T-helper 1 cell treated with Interleukin-12 subunit alpha and Interleukin-12 subunit beta and Interleukin-4 antibody, amounts not matched to agents 30 ng/mL and 1 ng/mL, for 36 hours (primary cell): ENCODE measurements at regions not wholly inside any gene's neighbourhood (a gene's known extent, or its start where the extent isn't known, plus 50 kb on each side); places are given as distances from the start of the nearest gene placed in this dataset.

Source experiments
- intact Hi-C: fragments of 100-400 bp; cut with micrococcal nuclease; formaldehyde crosslinking; loops from one replicate; pipeline ENCODE4 v1.15.1; 2024

GRCh38 chr12:124632519-124632984, 65.1 kb upstream of the NCOR2 start:
- intact Hi-C loops, result no loop called here

DNA sequence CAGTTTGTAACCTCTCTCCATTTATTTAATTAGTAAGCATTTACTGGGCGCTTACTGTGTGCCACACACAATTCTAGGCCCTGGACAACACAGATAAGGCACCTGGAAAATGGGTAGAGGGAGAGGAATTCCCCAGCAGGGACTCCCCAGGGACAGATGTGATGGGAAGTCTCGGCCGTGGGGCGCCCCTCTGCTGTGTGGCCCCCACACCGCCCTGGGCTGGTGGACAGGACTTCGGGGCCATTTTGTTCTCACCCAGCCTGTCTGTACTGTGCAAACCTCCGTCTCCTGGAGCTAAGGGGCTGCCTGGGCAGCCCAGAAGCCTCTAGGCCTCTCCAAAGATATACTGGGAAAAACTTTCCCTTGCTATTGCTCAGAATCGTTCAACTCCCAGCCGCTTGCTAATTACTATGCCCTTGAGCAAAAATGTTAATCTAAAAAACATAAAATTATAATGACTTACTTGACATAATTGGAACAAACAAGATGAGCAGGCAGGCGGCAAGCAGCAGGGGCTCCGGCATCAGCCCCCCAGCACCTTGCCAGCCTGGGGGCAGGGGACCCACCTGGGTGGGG, 64.4 kb upstream of the NCOR2 start:
- intact Hi-C loops, result no loop called here

- intact Hi-C loops, result no loop called here
Measured at GRCh38 chr12:124630791-124631313, 63.4 kb upstream of the NCOR2 start.

DNA sequence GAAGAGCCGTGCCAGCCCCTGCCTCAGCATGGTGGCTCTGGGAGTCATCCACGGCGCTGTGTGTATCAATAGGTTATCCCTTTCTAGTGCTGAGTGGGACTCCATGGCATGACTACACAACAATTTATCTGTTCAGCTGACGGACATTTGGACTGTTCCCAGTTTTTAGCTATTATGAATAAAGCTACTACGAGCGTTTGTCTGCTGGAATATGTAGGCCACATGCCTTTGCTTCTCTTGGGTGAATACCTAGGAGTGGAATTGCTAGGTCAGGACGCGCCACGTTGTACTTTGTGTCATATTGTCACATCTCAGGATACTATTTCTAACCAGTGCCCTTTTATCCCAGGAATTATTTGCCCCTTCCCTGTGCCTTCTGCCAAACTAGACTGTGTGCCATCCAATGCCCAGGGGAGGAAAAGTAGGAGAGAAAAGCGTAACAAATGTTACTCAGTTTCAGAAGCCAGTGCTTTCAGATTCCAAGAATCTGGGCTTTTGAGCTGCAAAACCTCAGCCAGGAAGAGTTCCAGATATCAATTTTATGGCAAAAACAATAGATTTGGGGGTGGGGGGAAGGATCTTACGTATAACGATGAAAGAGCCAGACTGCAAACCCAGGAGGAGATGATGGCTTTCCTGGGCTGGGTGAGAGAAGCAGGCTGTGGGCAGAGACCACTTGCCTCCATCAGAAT, 62.5 kb upstream of the NCOR2 start:
- intact Hi-C loops, result no loop called here

GRCh38 chr12:124629117-124629516, 61.7 kb upstream of the NCOR2 start:
- intact Hi-C loops, result no loop called here

DNA sequence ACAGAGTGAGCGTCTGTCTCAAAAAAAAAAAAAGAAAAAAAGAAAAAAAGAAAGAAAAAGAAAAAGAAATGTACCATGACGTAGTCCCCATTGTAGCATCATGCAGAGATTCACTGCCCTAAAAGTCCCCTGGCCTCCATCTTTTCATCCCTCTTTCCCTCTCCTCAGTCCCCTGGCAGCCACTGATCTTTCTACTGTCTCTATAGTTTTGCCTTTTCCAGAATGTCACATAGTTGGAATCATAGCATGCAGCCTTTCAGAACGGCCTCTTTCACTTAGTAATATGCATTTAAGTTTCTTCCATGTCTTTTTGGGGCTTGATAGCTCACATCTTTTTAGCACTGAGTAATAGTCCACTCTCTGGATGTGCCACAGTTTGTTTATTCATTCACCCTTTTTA, 60.5 kb upstream of the NCOR2 start:
- intact Hi-C loops, result no loop called here

GRCh38 chr12:124626971-124627411, 59.6 kb upstream of the NCOR2 start:
- intact Hi-C loops, result no loop called here

DNA sequence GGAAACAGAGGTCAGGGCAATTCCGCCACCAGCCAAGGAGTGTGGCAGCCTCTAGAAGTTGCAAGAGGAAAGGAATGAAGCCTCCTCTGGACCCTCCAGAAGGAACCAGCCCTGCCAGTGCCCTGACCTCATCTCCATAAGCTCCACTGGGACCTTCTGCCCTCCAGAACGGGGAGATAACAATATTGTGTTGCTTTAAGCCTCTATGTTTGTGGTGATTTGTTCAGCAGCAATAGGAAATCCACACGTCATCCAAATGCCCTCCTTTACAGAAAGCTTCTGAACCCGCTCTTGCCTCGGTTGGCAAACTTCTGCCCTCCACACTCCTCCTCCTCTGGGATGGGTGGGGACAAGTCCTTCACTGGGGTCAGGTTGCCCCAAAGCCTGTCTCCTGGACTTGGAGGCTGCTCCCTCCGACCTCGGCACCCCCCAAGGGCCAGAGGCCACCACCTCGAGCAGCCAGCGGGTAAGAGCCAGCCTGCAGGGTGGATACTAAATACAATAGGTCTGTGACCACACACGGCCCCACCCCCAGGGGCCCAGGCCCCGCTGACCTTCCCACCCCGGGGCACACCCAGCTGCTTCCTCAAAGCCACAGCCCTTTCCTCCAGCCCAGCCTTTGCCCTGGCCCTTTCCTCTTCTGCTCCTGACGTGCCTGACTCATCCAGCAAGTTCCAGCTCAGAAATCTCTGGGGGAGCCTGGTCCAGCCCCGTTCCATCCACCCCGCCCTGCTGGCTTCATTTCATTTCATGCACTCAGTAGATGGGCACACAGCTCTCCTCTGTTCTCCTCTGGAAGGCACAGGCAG, 58.7 kb upstream of the NCOR2 start:
- intact Hi-C loops, result no loop called here

- intact Hi-C loops, result no loop called here
Measured at GRCh38 chr12:124624823-124625222, 57.4 kb upstream of the NCOR2 start.

DNA sequence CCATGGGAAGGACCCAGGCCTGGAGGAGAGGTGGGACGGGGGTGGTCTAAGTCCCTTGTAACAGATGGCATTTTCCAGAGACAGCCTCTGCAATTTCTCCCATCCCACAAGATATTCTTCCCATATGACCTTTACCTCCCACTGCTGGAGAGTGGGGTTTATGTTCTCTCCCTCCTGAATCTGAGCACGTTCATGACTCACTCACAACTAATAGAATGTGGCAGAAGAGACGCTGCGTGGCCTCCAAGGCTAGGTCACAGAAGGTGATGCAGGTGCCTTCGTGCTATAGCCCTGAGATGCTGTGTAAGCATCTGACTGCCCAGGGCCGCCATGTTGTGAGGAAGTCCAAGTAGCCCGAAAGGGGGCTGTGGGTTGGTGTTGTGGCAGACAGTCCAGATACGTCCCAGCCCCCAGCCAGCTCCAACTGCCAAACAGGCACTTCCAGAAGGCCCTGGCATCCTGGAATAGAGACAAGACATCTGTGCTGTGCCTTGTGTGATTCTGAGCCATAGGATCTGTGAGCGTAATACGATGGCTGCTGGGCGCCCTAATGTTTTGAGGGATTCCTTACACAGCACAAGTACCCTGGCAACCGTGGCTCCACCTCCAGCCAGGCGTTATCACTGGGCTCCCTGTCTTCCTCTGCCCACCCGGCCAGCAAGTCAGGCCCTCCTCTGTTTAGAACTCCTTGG, 56.1 kb upstream of the NCOR2 start:
- intact Hi-C loops, result no loop called here

GRCh38 chr12:124622764-124623163, 55.4 kb upstream of the NCOR2 start:
- intact Hi-C loops, result no loop called here

DNA sequence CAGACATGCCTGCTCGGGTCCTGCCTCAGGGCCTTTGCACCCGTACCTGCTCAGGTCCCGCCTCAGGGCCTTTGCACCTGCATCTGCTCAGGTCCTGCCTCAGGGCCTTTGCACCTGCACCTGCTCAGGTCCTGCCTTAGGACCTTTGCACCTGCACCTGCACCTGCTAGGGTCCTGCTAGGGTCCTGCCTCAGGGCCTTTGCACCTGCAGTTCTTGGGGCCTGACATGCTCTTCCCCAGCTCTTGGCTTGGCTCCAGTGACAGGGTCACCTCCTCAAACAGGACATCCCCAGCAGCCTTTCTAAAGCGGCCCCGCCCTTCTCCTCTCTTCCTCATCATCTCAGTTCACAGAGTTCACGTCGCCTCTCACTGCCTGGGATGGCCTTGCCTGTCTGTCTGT, 54.9 kb upstream of the NCOR2 start:
- intact Hi-C loops, result no loop called here

DNA sequence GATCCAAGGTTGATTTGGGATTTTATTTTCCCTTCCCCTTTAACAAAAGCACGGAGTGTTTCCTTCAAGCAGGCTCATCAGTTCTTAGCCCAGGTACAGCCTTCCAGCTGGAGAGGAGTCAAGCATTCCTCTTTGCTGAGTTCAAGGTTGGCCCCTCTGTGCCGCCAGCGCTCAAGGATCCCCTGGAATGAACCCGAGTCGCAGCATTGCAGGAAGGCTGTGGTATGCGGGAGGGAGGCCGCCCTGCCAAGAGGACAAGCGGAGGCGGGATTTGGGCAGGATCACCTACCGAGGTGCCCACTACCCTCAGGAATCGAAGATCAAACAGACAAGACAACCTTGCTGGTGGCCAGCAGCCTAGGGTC, 53.9 kb upstream of the NCOR2 start:
- intact Hi-C loops, result no loop called here

GRCh38 chr12:124620606-124621295, 53.3 kb upstream of the NCOR2 start:
- intact Hi-C loops, result no loop called here

DNA sequence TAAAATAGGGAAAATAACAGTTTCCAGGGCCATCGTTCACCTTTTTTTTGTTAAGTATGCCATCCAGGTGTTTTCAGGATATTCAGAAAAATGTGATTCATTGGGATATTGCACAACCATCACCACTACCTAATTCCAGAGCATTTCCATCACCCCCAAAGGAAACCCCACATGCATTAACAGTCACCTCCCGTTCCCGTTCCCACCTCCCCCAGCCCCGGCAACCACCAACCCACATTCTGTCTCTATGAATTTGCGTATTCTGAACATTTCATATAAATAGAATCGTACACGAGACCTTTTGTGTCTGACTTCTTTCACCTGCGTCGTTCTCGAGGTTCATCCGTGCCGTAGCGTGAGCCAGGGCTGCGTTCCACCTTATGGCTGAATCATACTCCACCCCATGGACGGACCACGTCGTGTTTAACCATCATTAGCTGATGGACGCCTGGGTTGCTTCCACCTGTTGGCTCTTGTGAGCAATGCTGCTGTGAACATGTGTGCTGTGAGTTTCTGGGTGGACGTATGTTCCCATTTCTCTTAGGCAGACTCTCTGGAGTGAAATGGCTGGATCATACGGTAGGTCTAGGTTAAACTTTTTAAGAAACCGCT, 51.0 kb upstream of the NCOR2 start:
- intact Hi-C loops, result no loop called here

GRCh38 chr12:124617615-124618014, 50.2 kb upstream of the NCOR2 start:
- intact Hi-C loops, result no loop called here
